ENCODE measurements at regions not wholly inside any gene's neighbourhood (a gene's known extent, or its start where the extent isn't known, plus 50 kb on each side); places are given as distances from the start of the nearest gene placed in this dataset.

DNA sequence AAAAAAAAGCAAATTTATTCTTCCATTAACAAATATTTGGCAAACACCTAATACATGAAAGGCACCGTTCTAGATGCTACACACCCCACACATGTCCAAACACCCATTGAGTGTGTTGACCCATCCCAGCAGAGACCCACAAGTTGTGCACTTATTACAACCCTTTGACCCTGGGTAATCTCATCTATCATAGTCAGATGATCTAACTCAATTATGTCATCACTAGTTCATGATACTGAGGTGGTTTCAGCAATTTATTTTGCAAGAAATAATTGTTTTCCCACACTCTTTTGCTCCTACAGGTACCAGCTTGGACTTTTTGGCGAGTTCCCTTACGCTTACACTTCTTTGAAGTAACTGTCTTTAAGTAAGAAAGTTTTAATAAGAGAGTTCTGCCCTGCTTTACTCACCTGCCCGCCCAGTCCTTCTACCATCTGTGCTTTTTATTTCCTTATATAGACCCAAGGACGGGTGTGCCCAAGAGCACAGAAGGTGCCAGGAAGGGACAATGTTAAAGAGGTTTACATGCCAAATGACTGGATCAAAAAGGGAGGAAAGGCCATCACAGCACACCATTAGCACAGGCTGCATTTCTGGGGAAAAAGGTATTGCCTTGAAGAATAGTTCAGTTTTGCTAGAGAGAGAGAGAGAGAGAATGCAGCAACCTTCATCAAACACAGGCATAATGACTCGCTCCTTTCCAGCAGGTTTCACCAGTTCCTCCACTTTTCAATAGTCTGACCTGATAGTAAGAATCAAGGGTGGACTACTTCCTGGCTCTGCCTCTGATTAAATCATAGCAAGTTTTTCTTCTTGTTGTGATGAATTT lies 54.5 kb upstream of the ATP11B start:
- DNase-seq: peak in 1 of 2 experiments; percentile 17

DNA sequence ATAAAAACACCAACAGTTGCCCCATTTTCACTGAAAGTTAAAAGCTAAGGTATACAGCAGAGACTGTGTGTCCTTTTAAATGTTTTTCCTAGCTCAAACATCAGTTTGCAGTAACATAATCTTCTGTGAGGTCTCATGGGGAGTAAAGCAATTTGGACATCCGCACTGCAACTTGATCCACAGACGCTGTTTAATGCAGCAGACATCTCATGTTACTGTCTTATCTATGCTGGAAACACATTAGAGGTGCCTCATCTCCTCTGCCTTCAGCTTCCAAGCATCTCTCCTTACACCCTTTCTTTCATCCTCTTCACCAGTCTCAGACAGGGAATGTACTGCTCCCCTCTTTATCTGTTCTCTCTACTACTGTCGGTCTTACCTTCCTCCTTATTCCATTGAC lies 53.7 kb upstream of the ATP11B start:
- peak; percentile 21 to 65 for DNase-seq

DNA sequence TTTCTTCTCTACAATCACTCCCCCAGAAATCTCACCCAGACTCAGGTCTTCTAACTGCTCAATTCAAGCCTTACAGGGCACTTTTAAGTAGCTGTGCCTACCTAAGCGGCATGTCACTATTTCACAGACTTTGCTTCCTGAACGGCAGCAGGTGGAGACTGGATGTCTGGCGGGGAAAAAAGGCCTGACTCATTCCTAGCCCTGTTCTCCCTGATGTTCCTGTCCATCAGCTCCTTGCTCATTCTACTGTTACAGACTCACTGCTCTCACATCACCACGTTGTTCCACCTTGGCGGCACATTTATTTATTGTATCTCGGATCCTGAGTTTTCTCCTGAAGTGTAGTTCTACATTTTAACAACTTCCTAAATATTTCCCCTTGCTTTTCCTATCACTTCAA lies 52.6 kb upstream of the ATP11B start:
- DNase-seq: no peak

DNA sequence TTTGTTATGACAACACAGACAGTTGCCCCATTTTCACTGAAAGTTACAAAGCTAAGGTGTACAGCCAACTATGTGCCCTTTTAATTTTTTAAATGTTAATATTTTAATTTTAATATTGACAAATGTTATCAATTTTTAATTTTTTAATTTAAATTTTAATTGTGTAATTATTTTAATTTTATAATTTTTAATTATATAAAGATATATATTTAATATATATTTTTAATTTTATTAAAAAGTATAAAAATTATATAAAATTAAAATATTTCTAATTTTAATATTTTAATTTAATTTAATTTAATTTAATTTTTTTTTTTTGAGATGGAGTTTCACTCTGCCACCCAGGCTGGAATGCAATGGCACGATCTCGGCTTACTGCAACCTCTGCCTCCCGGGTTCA lies 52.1 kb upstream of the ATP11B start:
- DNase-seq: no peak

Measured in NCI-H524 (cell line).